Prostate gland (tissue), 2 donors: ENCODE measurements at regions not wholly inside any gene's neighbourhood (a gene's known extent, or its start where the extent isn't known, plus 50 kb on each side); places are given as distances from the start of the nearest gene placed in this dataset.

Source experiments
- CTCF ChIP-seq, 4 experiments: fragments of 200-600 bp in 2 of 4; fragments of 450-650 bp in 2 of 4; sonication (generic) in 2 of 4; IDR thresholded peaks; 1 replicate in 3 of 4; 2 replicates in 1 of 4; pipeline ENCODE4 v1.5.1; 2016 to 2019; ENCODE audit warnings: antibody characterized with exemption in 4 of 4, mild to moderate bottlenecking in 2 of 4, moderate library complexity in 2 of 4
- POLR2A ChIP-seq: fragments of 450-650 bp; IDR thresholded peaks from one replicate; pipeline ENCODE4 v1.6.1; 2016; ENCODE audit warnings: antibody characterized with exemption, mild to moderate bottlenecking

- TF ChIP-seq POLR2A = no peak
- TF ChIP-seq CTCF (IDR thresholded peaks at IDR 0.05) = no peak
Observed at GRCh38 chr6:186340-186965, 105.8 kb upstream of the DUSP22 start.
